ENCODE measurements at regions not wholly inside any gene's neighbourhood (a gene's known extent, or its start where the extent isn't known, plus 50 kb on each side); places are given as distances from the start of the nearest gene placed in this dataset.

DNA sequence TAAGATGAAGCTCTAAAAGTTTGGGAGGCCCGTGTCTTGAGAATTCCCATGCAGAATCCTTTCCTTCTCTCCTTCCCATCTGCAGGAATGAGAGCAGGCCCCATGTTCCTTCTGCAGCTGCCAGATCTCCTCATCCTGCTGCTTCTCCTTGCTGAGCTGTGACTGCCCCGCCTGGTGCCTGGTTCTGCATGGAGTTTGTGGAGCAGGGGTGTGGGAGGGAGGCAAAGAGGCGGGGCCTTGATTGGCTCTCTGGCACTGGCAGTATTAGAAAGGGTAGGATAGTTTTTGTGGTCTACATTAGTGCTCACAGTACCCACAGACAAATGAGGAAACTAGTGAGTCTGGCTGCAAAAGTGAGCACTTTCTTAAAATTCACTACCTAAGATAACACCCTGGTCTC is 91.1 kb upstream of the CLPB start:
- H3K36me3 ChIP-seq = no peaks in the 10 kb centered on the region
- H3K27ac ChIP-seq = no peak overlapping the region
- no peak for DNase-seq (ENCODE audit: low spot score)
- no peak for ATAC-seq (ENCODE audit: insufficient number of reproducible peaks, low FRiP score, low read depth)
- no peak for TF ChIP-seq CTCF (IDR thresholded peaks at IDR 0.05)
- no peaks in the 10 kb centered on the region for H3K4me1 ChIP-seq (ENCODE audit: control insufficient read depth in 1 of 2, low read depth in 2 of 2)
- H3K9me3 ChIP-seq = no peaks in the 10 kb centered on the region
- H3K4me3 ChIP-seq = no peak overlapping the region
- no peaks in the 10 kb centered on the region for H3K27me3 ChIP-seq (replicated peaks; ENCODE audit: insufficient read depth)

GRCh38 chr11:72524711-72525110 is 90.4 kb upstream of the CLPB start:
- Histone ChIP-seq H3K9me3 (no peaks in the 10 kb centered on the region), H3K27ac (no peak overlapping the region), H3K4me3 (no peak overlapping the region), H3K27me3 (replicated peaks; ENCODE audit: insufficient read depth) (no peaks in the 10 kb centered on the region), H3K36me3 (no peaks in the 10 kb centered on the region), H3K4me1 (ENCODE audit: control insufficient read depth in 1 of 2, low read depth in 2 of 2) (no peaks in the 10 kb centered on the region)
- no peak for TF ChIP-seq CTCF (IDR thresholded peaks at IDR 0.05)
- ATAC-seq (ENCODE audit: insufficient number of reproducible peaks, low FRiP score, low read depth) (no peak), DNase-seq (ENCODE audit: low spot score) (no peak)

GRCh38 chr11:72523991-72524390 is 89.7 kb upstream of the CLPB start:
- Histone ChIP-seq H3K36me3 (no peaks in the 10 kb centered on the region), H3K27ac (no peak overlapping the region), H3K4me1 (ENCODE audit: control insufficient read depth in 1 of 2, low read depth in 2 of 2) (no peaks in the 10 kb centered on the region), H3K4me3 (no peak overlapping the region), H3K9me3 (no peaks in the 10 kb centered on the region), H3K27me3 (replicated peaks; ENCODE audit: insufficient read depth) (no peaks in the 10 kb centered on the region)
- ATAC-seq (ENCODE audit: insufficient number of reproducible peaks, low FRiP score, low read depth) (no peak), DNase-seq (ENCODE audit: low spot score) (no peak)
- TF ChIP-seq CTCF (IDR thresholded peaks at IDR 0.05) = no peak

DNA sequence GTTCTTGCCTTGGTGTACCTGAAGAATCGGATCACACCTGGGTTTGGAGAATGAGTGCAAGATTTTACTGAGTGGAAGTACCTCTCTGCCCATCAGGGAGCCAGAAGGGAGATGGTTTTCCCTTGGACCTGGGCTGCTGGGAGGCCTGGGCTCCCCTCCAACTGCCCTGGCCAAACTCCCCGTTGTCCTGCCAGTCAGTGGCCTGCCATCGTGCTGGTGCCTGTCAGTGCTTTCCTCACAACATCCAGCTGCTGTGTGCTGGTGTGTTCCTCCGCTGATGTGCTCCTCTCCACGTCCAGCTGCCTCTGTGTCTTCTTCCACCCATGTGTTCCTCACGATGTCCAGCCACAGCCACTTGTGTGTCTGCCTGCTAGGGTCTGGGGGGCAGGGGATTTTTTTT is 87.9 kb upstream of the CLPB start:
- DNase-seq (ENCODE audit: low spot score) = no peak
- Histone ChIP-seq H3K9me3 (no peaks in the 10 kb centered on the region), H3K27ac (no peak overlapping the region), H3K4me3 (no peak overlapping the region), H3K36me3 (no peaks in the 10 kb centered on the region), H3K27me3 (replicated peaks; ENCODE audit: insufficient read depth) (no peaks in the 10 kb centered on the region), H3K4me1 (ENCODE audit: control insufficient read depth in 1 of 2, low read depth in 2 of 2) (no peaks in the 10 kb centered on the region)
- no peak for TF ChIP-seq CTCF (IDR thresholded peaks at IDR 0.05)
- no peak for ATAC-seq (ENCODE audit: insufficient number of reproducible peaks, low FRiP score, low read depth)

DNA sequence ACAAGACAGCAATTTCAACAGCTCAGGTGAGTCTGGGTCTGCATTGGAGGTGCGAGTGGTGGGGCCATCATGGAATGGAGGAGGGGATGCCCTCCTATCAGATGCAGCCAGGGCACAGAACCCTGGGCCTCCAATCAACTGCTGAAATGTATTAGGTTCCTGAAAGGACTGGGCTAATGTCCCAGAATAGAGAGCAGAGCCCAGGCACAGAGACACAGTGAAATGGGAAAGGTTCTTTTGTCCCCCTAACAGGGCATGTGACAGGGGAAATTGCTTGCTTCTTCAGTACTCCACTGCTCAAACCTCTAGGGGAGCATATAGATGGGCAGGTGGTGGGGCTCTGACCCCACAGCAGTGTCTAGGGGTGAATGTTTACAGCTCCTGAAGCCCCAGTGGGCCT is 87.3 kb upstream of the CLPB start:
- H3K9me3 ChIP-seq = no peaks in the 10 kb centered on the region
- no peak overlapping the region for H3K27ac ChIP-seq
- H3K4me3 ChIP-seq = no peak overlapping the region
- H3K4me1 ChIP-seq (ENCODE audit: control insufficient read depth in 1 of 2, low read depth in 2 of 2) = no peaks in the 10 kb centered on the region
- ATAC-seq (ENCODE audit: insufficient number of reproducible peaks, low FRiP score, low read depth) = no peak
- TF ChIP-seq CTCF (IDR thresholded peaks at IDR 0.05) = no peak
- no peak for DNase-seq (ENCODE audit: low spot score)
- H3K27me3 ChIP-seq (replicated peaks; ENCODE audit: insufficient read depth) = no peaks in the 10 kb centered on the region
- no peaks in the 10 kb centered on the region for H3K36me3 ChIP-seq

Data from thoracic aorta (tissue), 2 donors.